PFSK-1 (cell line): ENCODE measurements at regions not wholly inside any gene's neighbourhood (a gene's known extent, or its start where the extent isn't known, plus 50 kb on each side); places are given as distances from the start of the nearest gene placed in this dataset.

Source experiments
- FOXP2 ChIP-seq: optimal IDR thresholded peaks from 2 replicates; pipeline ENCODE3; 2011; ENCODE audit warnings: borderline replicate concordance, control low read depth, inconsistent platforms; ENCODE audit not compliant: insufficient read depth; ENCODE audit errors: extremely low read length, extremely low read depth
- POLR2AphosphoS5 ChIP-seq: IDR thresholded peaks from 2 replicates; pipeline ENCODE4 v1.6.1; 2012; ENCODE audit warnings: low read depth, mild to moderate bottlenecking, control low read depth, low read length, moderate library complexity
- REST ChIP-seq, 2 experiments: IDR thresholded peaks; 2 replicates each; pipeline versions ENCODE4 v1.6.1 to v1.8.0; 2011 to 2012; ENCODE audit warnings: low read depth in 2 of 2, low read length in 2 of 2, control low read depth in 1 of 2, inconsistent platforms in 1 of 2, mild to moderate bottlenecking in 1 of 2, moderate library complexity in 1 of 2; ENCODE audit not compliant: insufficient read depth in 1 of 2
- SIN3A ChIP-seq: IDR thresholded peaks from 2 replicates; pipeline ENCODE4 v1.6.1; 2012; ENCODE audit warnings: mild to moderate bottlenecking, low read length, moderate library complexity, borderline replicate concordance; ENCODE audit not compliant: insufficient read depth
- TAF1 ChIP-seq: IDR thresholded peaks from 2 replicates; pipeline ENCODE4 v1.6.1; 2012; ENCODE audit warnings: low read length, control low read depth, borderline replicate concordance; ENCODE audit not compliant: insufficient read depth

- TF ChIP-seq REST (IDR thresholded peaks at IDR 0.05; ENCODE audit: insufficient read depth in 1 of 2, low read depth in 2 of 2, low read length in 2 of 2) (no peak), TAF1 (no peak), SIN3A (no peak), POLR2AphosphoS5 (no peak), FOXP2 (no peak)
Observed at GRCh38 chr13:47139519-47139918, 242.7 kb upstream of the HTR2A start.

- TF ChIP-seq TAF1 (no peak), FOXP2 (no peak), REST (IDR thresholded peaks at IDR 0.05; ENCODE audit: insufficient read depth in 1 of 2, low read depth in 2 of 2, low read length in 2 of 2) (no peak), POLR2AphosphoS5 (no peak)
Observed at GRCh38 chr13:47136504-47136941, 239.7 kb upstream of the HTR2A start.

- no peak for TF ChIP-seq SIN3A
- no peak for TF ChIP-seq TAF1
- no peak for TF ChIP-seq FOXP2
- no peak for TF ChIP-seq POLR2AphosphoS5
- no peak for TF ChIP-seq REST (IDR thresholded peaks at IDR 0.05; ENCODE audit: insufficient read depth in 1 of 2, low read depth in 2 of 2, low read length in 2 of 2)
Observed at GRCh38 chr13:47135800-47136503, 239.1 kb upstream of the HTR2A start.

GRCh38 chr13:47134939-47135489 is 238.2 kb upstream of the HTR2A start:
- TF ChIP-seq SIN3A (no peak), FOXP2 (no peak), POLR2AphosphoS5 (no peak), REST (IDR thresholded peaks at IDR 0.05; ENCODE audit: insufficient read depth in 1 of 2, low read depth in 2 of 2, low read length in 2 of 2) (no peak), TAF1 (no peak)
